ENCODE measurements at regions not wholly inside any gene's neighbourhood (a gene's known extent, or its start where the extent isn't known, plus 50 kb on each side); places are given as distances from the start of the nearest gene placed in this dataset.

DNA sequence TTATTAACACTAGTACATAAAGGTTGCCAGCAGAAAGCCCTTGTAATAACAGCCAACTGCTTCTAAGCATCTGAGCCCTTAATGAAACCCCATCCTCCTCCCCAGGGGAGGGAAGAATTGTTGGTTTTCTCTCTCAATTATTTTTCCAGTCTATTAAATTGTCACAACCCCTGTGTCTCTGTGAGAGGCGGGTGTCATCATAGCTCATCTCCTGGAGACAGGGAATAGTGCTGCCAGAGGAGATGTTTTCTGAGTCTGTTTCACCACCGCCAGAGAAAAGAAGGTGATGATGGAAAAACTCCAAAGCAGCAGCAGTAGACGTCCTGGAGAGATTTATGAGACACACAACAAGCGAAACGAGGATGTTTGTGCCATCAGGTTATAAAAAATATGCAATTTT lies 271.1 kb upstream of the NMUR2 start:
- H3K27me3 ChIP-seq (ENCODE audit: insufficient read depth, poor library complexity, severe bottlenecking): no peaks in the 10 kb centered on the region
- no peak overlapping the region for H3K4me3 ChIP-seq (replicated peaks; ENCODE audit: insufficient read depth, low read length)
- no peak overlapping the region for H3K27ac ChIP-seq (replicated peaks)
- no peak for DNase-seq (ENCODE audit: low read depth in 1 of 2, low spot score in 1 of 2)
- TF ChIP-seq SPI1 (IDR thresholded peaks at IDR 0.05; ENCODE audit: borderline replicate concordance, low read depth) (no peak), CTCF (IDR thresholded peaks at IDR 0.05; ENCODE audit: insufficient read depth, low read length) (no peak), REST (IDR thresholded peaks at IDR 0.05; ENCODE audit: insufficient replicate concordance, low read depth) (no peak), POLR2AphosphoS5 (IDR thresholded peaks at IDR 0.05; ENCODE audit: low read depth) (no peak), GABPA (IDR thresholded peaks at IDR 0.05; ENCODE audit: low read depth) (no peak)

- DNase-seq (ENCODE audit: low read depth in 1 of 2, low spot score in 1 of 2): no peak
- no peak overlapping the region for H3K4me3 ChIP-seq (replicated peaks; ENCODE audit: insufficient read depth, low read length)
- TF ChIP-seq POLR2AphosphoS5 (IDR thresholded peaks at IDR 0.05; ENCODE audit: low read depth) (no peak), SPI1 (IDR thresholded peaks at IDR 0.05; ENCODE audit: borderline replicate concordance, low read depth) (no peak), REST (IDR thresholded peaks at IDR 0.05; ENCODE audit: insufficient replicate concordance, low read depth) (no peak), CTCF (IDR thresholded peaks at IDR 0.05; ENCODE audit: insufficient read depth, low read length) (no peak), GABPA (IDR thresholded peaks at IDR 0.05; ENCODE audit: low read depth) (no peak)
- no peak overlapping the region for H3K27ac ChIP-seq (replicated peaks)
- no peaks in the 10 kb centered on the region for H3K27me3 ChIP-seq (ENCODE audit: insufficient read depth, poor library complexity, severe bottlenecking)
These were observed 278.1 kb upstream of the NMUR2 start for GRCh38 chr5:152683205-152683604.

DNA sequence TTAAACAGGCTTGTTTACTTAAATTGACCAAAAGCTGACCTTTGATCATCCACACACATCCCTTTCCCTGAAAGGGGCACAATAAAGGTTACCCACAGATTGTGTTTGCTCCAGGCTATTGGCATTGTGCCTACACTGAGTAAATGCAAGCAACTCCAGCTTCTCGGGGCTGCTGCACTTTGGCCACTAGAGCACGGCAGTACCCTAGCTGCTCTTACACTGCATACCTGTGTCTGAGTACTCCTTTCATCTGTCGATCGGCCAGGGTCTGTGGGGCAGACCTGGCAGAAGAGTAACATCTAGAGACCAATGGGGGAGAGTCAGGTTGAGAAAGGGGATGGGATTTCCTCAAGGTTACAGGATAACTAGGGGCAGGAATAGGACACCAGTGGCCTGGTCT lies 281.9 kb upstream of the NMUR2 start:
- no peak overlapping the region for H3K4me3 ChIP-seq (replicated peaks; ENCODE audit: insufficient read depth, low read length)
- no peak for DNase-seq (ENCODE audit: low read depth in 1 of 2, low spot score in 1 of 2)
- H3K27me3 ChIP-seq (ENCODE audit: insufficient read depth, poor library complexity, severe bottlenecking): no peaks in the 10 kb centered on the region
- no peak overlapping the region for H3K27ac ChIP-seq (replicated peaks)
- TF ChIP-seq GABPA (IDR thresholded peaks at IDR 0.05; ENCODE audit: low read depth) (no peak), POLR2AphosphoS5 (IDR thresholded peaks at IDR 0.05; ENCODE audit: low read depth) (no peak), CTCF (IDR thresholded peaks at IDR 0.05; ENCODE audit: insufficient read depth, low read length) (no peak), SPI1 (IDR thresholded peaks at IDR 0.05; ENCODE audit: borderline replicate concordance, low read depth) (no peak), REST (IDR thresholded peaks at IDR 0.05; ENCODE audit: insufficient replicate concordance, low read depth) (no peak)
